HEK293T (cell line): ENCODE measurements at regions not wholly inside any gene's neighbourhood (a gene's known extent, or its start where the extent isn't known, plus 50 kb on each side); places are given as distances from the start of the nearest gene placed in this dataset.
"Not testable (repeated sequence)": the region's sequence is repeated elsewhere in the genome, so short reads cannot be mapped to it uniquely, and the experiment has no call there.

Source experiments
- FOXA1 ChIP-seq: fragments of 450-650 bp; IDR thresholded peaks from 2 replicates; pipeline ENCODE4 v1.6.1; 2016; ENCODE audit warnings: mild to moderate bottlenecking
- SUZ12 ChIP-seq: fragments of 450-650 bp; IDR thresholded peaks from 2 replicates; pipeline ENCODE4 v1.6.1; 2016; ENCODE audit warnings: mild to moderate bottlenecking

DNA sequence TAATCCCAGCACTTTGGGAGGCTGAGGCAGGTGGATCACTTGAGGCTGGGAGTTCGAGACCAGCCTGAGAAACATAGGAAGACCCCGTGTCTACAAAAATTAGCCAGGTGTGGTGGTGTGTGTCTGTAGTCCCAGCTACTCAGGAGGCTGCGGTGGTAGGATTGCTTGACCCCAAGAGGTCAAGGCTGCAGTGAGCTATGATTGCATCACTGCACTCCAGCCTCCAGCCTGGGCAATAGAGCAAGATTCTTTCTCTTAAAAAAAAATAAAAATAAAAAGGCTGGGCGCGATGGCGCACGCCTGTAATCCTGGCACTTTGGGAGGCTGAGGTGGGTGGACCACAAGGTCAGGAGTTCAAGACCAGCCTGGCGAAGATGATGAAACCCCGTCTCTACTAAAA, 119.4 kb downstream of the NPTX2 start:
- TF ChIP-seq FOXA1, SUZ12: not testable (repeated sequence)
